CD8-positive, alpha-beta memory T cell (primary cell): ENCODE measurements at regions not wholly inside any gene's neighbourhood (a gene's known extent, or its start where the extent isn't known, plus 50 kb on each side); places are given as distances from the start of the nearest gene placed in this dataset.

Source experiments
- CTCF ChIA-PET: fragments of 350-600 bp; sonication (Branson Sonifier 250); formaldehyde crosslinking; loops from one replicate; lab custom pipeline; 2021; ENCODE audit warnings: antibody characterized with exemption; lab: Charles Lee
- POLR2A ChIA-PET: fragments of 350-600 bp; sonication (Branson Sonifier 250); formaldehyde crosslinking; loops from one replicate; lab custom pipeline; 2021; ENCODE audit warnings: antibody characterized with exemption; lab: Charles Lee
- DNase-seq, 5 donors: peaks; one replicate each; pipeline versions ENCODE4 v3.0.0 to v3.0.0-alpha.2; 2020 to 2022; ENCODE audit warnings: mixed read lengths in 1 of 5
- H3K27ac ChIP-seq: one replicate; pipeline ENCODE4 v1.7.0; 2013; ENCODE audit warnings: low read depth, mild to moderate bottlenecking, low read length, moderate library complexity
- H3K27me3 ChIP-seq: 2 replicates; pipeline ENCODE4 v1.7.0; 2013; ENCODE audit warnings: low read length, mild to moderate bottlenecking; ENCODE audit not compliant: insufficient read depth, poor library complexity, severe bottlenecking
- H3K36me3 ChIP-seq: 2 replicates; pipeline ENCODE4 v1.7.0; 2013; ENCODE audit warnings: mild to moderate bottlenecking, low read length, moderate library complexity; ENCODE audit not compliant: insufficient read depth
- H3K4me1 ChIP-seq: 2 replicates; pipeline ENCODE4 v1.7.0; 2013; ENCODE audit warnings: mild to moderate bottlenecking, low read length, moderate library complexity; ENCODE audit not compliant: insufficient read depth
- H3K4me3 ChIP-seq: 2 replicates; pipeline ENCODE4 v1.7.0; 2013; ENCODE audit warnings: mild to moderate bottlenecking, low read length
- H3K9me3 ChIP-seq: 2 replicates; pipeline ENCODE4 v1.7.0; 2013; ENCODE audit warnings: mild to moderate bottlenecking, low read length
- H3K27ac Mint-ChIP-seq, 8 donors: one replicate each; pipeline ENCODE4 v1.8.0; 2020 to 2021; ENCODE audit warnings: mixed read lengths in 8 of 8, mild to moderate bottlenecking in 6 of 8, inconsistent platforms in 3 of 8, moderate library complexity in 3 of 8
- H3K27me3 Mint-ChIP-seq, 2 donors: one replicate each; pipeline ENCODE4 v1.8.0; 2020 to 2021; ENCODE audit warnings: mixed read lengths in 2 of 2, mild to moderate bottlenecking in 1 of 2, moderate library complexity in 1 of 2
- H3K36me3 Mint-ChIP-seq, 3 donors: one replicate each; pipeline ENCODE4 v1.8.0; 2020 to 2021; ENCODE audit warnings: mixed read lengths in 3 of 3, inconsistent platforms in 1 of 3, mild to moderate bottlenecking in 1 of 3
- H3K4me1 Mint-ChIP-seq, 3 donors: one replicate each; pipeline ENCODE4 v1.8.0; 2020 to 2021; ENCODE audit warnings: mixed read lengths in 3 of 3, inconsistent platforms in 1 of 3, mild to moderate bottlenecking in 1 of 3
- H3K4me3 Mint-ChIP-seq, 7 donors: one replicate each; pipeline ENCODE4 v1.8.0; 2020 to 2021; ENCODE audit warnings: mixed read lengths in 7 of 7, mild to moderate bottlenecking in 6 of 7, moderate library complexity in 4 of 7, inconsistent platforms in 2 of 7
- H3K9me3 Mint-ChIP-seq, 5 donors: one replicate each; pipeline ENCODE4 v1.8.0; 2020 to 2022; ENCODE audit warnings: mixed read lengths in 5 of 5, mild to moderate bottlenecking in 3 of 5, moderate library complexity in 2 of 5, inconsistent platforms in 1 of 5

DNA sequence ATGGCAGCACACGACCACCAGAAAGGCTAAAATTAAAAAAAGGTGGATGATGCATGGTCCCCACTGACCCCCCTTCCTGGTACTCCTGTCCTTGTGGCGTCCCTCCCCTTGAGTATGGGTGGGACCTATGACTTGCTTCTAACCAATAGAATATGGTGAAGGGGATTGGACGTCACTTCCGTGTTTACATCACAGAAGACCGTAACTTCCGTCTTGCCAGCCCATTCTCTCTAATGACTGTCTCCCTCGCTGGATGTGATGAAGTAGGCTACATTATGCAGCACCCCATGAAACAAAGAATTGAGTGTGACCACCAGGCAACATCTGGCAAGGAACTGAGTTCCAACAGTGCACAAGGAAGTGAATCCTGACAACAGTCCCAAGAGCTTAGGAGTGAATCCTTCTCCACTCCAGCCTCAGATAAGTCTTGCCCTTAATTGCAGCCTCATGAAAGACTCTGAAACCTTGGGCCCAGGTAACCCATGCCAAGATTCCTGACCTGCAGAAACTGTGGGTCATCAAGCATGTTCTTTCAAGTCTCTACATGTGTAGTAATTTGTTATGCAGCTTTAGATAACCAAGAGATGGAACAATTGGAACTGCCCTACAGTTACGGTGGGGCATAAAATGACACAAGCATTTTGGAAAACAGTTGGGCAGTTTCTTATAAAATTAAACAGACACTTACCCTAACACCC lies 80.1 kb upstream of the NPAS2 start:
- POLR2A ChIA-PET: no interaction called here
- H3K9me3 ChIP-seq: no peaks in the 10 kb centered on the region
- Mint-ChIP-seq H3K27me3 (peaks cover 5 to 39% of the 10 kb centered on the region in 2 donors), H3K4me3 (no peak overlapping the region), H3K4me1 (no peaks in the 10 kb centered on the region), H3K9me3 (no peaks in the 10 kb centered on the region), H3K36me3 (no peaks in the 10 kb centered on the region), H3K27ac (no peak overlapping the region)
- no peaks in the 10 kb centered on the region for H3K27me3 ChIP-seq
- DNase-seq: no peak
- no peak overlapping the region for H3K27ac ChIP-seq
- H3K4me1 ChIP-seq: no peaks in the 10 kb centered on the region
- CTCF ChIA-PET: no interaction called here
- H3K36me3 ChIP-seq: no peaks in the 10 kb centered on the region
- H3K4me3 ChIP-seq: no peak overlapping the region

- Histone ChIP-seq H3K9me3 (no peaks in the 10 kb centered on the region), H3K27ac (no peak overlapping the region), H3K4me1 (no peaks in the 10 kb centered on the region), H3K36me3 (no peaks in the 10 kb centered on the region), H3K27me3 (no peaks in the 10 kb centered on the region), H3K4me3 (no peak overlapping the region)
- peaks cover 4 to 38% of the 10 kb centered on the region in 2 donors for H3K27me3 Mint-ChIP-seq
- H3K4me3 Mint-ChIP-seq: no peak overlapping the region
- DNase-seq: no peak
- no peaks in the 10 kb centered on the region for H3K9me3 Mint-ChIP-seq
- POLR2A ChIA-PET: no interaction called here
- H3K36me3 Mint-ChIP-seq: no peaks in the 10 kb centered on the region
- no peak overlapping the region for H3K27ac Mint-ChIP-seq
- H3K4me1 Mint-ChIP-seq: no peaks in the 10 kb centered on the region
- CTCF ChIA-PET: no interaction called here
Observed at GRCh38 chr2:100741880-100742276, 78.1 kb upstream of the NPAS2 start.

GRCh38 chr2:100742277-100743254 lies 77.4 kb upstream of the NPAS2 start:
- Histone ChIP-seq H3K4me1 (no peaks in the 10 kb centered on the region), H3K27me3 (no peaks in the 10 kb centered on the region), H3K36me3 (no peaks in the 10 kb centered on the region), H3K4me3 (no peak overlapping the region), H3K9me3 (no peaks in the 10 kb centered on the region), H3K27ac (no peak overlapping the region)
- Mint-ChIP-seq H3K4me1 (peaks cover 0 to 3% (median 0%) of the 10 kb centered on the region in 3 donors), H3K27me3 (peaks cover 4 to 36% of the 10 kb centered on the region in 2 donors), H3K36me3 (no peaks in the 10 kb centered on the region), H3K27ac (no peak overlapping the region), H3K4me3 (no peak overlapping the region), H3K9me3 (no peaks in the 10 kb centered on the region)
- POLR2A ChIA-PET: no interaction called here
- CTCF ChIA-PET: no interaction called here
- DNase-seq: no peak

GRCh38 chr2:100743741-100744140 lies 76.2 kb upstream of the NPAS2 start:
- peaks cover 6 to 12% (median 8%) of the 10 kb centered on the region in 3 donors for H3K4me1 Mint-ChIP-seq
- no peaks in the 10 kb centered on the region for H3K27me3 ChIP-seq
- DNase-seq: no peak
- POLR2A ChIA-PET: no interaction called here
- H3K27me3 Mint-ChIP-seq: peaks cover 4 to 32% of the 10 kb centered on the region in 2 donors
- H3K36me3 Mint-ChIP-seq: no peaks in the 10 kb centered on the region
- no peaks in the 10 kb centered on the region for H3K4me1 ChIP-seq
- no peak overlapping the region for H3K4me3 ChIP-seq
- CTCF ChIA-PET: no interaction called here
- no peaks in the 10 kb centered on the region for H3K9me3 Mint-ChIP-seq
- no peak overlapping the region for H3K4me3 Mint-ChIP-seq
- H3K27ac Mint-ChIP-seq: no peak overlapping the region
- no peak overlapping the region for H3K27ac ChIP-seq
- no peaks in the 10 kb centered on the region for H3K36me3 ChIP-seq
- no peaks in the 10 kb centered on the region for H3K9me3 ChIP-seq

DNA sequence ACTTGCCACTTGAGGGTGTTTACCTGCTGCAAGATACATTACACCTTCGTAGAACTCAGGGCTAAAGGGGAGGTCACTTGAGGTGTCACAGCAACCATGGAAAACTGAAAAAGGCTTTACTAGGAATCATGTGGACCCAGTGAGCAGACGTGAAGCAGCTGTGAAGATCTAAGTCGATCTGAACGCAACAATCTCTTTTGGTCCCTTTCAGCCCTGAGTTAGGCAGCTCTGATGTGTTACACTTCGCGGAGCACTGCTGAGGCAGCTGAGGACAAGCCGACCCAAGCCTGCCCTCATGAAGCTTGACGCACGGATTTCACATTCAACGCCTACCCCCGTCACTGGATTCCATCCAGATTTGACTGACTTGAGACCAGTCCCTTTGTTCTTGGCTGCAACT lies 75.8 kb upstream of the NPAS2 start:
- Histone ChIP-seq H3K36me3 (no peaks in the 10 kb centered on the region), H3K4me3 (no peak overlapping the region), H3K4me1 (no peaks in the 10 kb centered on the region), H3K27me3 (no peaks in the 10 kb centered on the region), H3K27ac (no peak overlapping the region), H3K9me3 (no peaks in the 10 kb centered on the region)
- H3K27me3 Mint-ChIP-seq: peaks cover 2 to 30% of the 10 kb centered on the region in 2 donors
- DNase-seq: no peak
- H3K36me3 Mint-ChIP-seq: no peaks in the 10 kb centered on the region
- no peak overlapping the region for H3K27ac Mint-ChIP-seq
- no peaks in the 10 kb centered on the region for H3K9me3 Mint-ChIP-seq
- CTCF ChIA-PET: no interaction called here
- H3K4me3 Mint-ChIP-seq: no peak overlapping the region
- H3K4me1 Mint-ChIP-seq: peaks cover 6 to 14% (median 8%) of the 10 kb centered on the region in 3 donors
- POLR2A ChIA-PET: no interaction called here

DNA sequence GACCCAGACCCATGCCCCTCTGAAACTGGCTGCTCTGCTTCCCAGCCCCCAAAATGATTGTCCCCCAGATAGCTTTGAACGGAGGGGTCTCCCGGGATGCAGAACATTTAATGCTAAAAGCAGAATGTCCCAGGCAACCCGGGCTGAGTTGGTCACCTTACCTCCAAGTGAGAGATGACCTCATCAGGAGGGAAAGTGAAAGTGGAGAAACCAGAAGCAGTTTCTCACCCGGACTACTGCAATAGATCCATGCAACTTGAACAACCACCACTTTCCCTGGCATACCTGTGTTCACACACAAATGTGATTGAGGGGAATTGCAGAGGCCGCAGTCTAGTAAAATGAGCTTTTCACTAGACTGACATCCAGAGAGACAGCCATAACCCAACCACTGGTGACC lies 75.3 kb upstream of the NPAS2 start:
- H3K27me3 Mint-ChIP-seq: peaks cover 2 to 33% of the 10 kb centered on the region in 2 donors
- H3K9me3 Mint-ChIP-seq: no peaks in the 10 kb centered on the region
- no peaks in the 10 kb centered on the region for H3K36me3 Mint-ChIP-seq
- H3K27ac ChIP-seq: no peak overlapping the region
- no peaks in the 10 kb centered on the region for H3K9me3 ChIP-seq
- ChIA-PET POLR2A (no interaction called here), CTCF (no interaction called here)
- DNase-seq: no peak
- H3K4me1 Mint-ChIP-seq: peaks cover 6 to 14% (median 8%) of the 10 kb centered on the region in 3 donors
- H3K4me3 Mint-ChIP-seq: no peak overlapping the region
- no peaks in the 10 kb centered on the region for H3K27me3 ChIP-seq
- no peak overlapping the region for H3K4me3 ChIP-seq
- H3K27ac Mint-ChIP-seq: no peak overlapping the region
- no peaks in the 10 kb centered on the region for H3K36me3 ChIP-seq
- no peaks in the 10 kb centered on the region for H3K4me1 ChIP-seq

GRCh38 chr2:100745604-100746003 lies 74.3 kb upstream of the NPAS2 start:
- Mint-ChIP-seq H3K4me1 (peaks cover 6 to 14% (median 8%) of the 10 kb centered on the region in 3 donors), H3K36me3 (no peaks in the 10 kb centered on the region), H3K27me3 (peaks cover 8 to 30% of the 10 kb centered on the region in 2 donors), H3K9me3 (peaks cover 0 to 5% (median 0%) of the 10 kb centered on the region in 5 donors), H3K4me3 (no peak overlapping the region), H3K27ac (no peak overlapping the region)
- POLR2A ChIA-PET: no interaction called here
- Histone ChIP-seq H3K9me3 (no peaks in the 10 kb centered on the region), H3K36me3 (no peaks in the 10 kb centered on the region), H3K27me3 (no peaks in the 10 kb centered on the region), H3K4me3 (no peak overlapping the region), H3K4me1 (no peaks in the 10 kb centered on the region), H3K27ac (no peak overlapping the region)
- no peak for DNase-seq
- CTCF ChIA-PET: no interaction called here

DNA sequence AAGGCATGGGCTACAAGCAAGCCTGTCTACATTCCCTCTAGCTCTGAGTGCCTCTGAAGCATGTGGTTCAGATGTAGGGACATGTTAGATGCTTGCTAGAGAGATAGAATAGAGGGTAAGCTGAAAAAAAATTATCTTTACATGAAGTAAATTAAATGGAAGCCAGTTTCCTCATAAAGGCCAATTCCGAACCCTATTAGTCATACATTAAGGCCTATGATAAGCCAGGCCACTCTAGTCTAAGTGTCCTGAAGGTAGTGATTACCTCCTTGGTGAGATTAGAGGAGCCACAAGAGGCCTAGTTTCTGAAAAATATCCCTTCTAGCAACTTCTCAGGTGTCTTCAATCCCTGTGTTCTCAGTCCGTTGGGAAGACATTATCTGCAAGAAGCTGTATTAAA lies 72.4 kb upstream of the NPAS2 start:
- Mint-ChIP-seq H3K4me3 (no peak overlapping the region), H3K9me3 (peaks cover 0 to 6% (median 0%) of the 10 kb centered on the region in 5 donors), H3K4me1 (peaks cover 6 to 14% (median 8%) of the 10 kb centered on the region in 3 donors), H3K27ac (no peak overlapping the region), H3K36me3 (no peaks in the 10 kb centered on the region), H3K27me3 (peaks cover 12 to 43% of the 10 kb centered on the region in 2 donors)
- no peaks in the 10 kb centered on the region for H3K36me3 ChIP-seq
- POLR2A ChIA-PET: no interaction called here
- H3K4me1 ChIP-seq: no peaks in the 10 kb centered on the region
- H3K9me3 ChIP-seq: no peaks in the 10 kb centered on the region
- no peak overlapping the region for H3K4me3 ChIP-seq
- no peak for DNase-seq
- CTCF ChIA-PET: no interaction called here
- H3K27me3 ChIP-seq: no peaks in the 10 kb centered on the region
- H3K27ac ChIP-seq: no peak overlapping the region
